ENCODE measurements at regions not wholly inside any gene's neighbourhood (a gene's known extent, or its start where the extent isn't known, plus 50 kb on each side); places are given as distances from the start of the nearest gene placed in this dataset.

DNA sequence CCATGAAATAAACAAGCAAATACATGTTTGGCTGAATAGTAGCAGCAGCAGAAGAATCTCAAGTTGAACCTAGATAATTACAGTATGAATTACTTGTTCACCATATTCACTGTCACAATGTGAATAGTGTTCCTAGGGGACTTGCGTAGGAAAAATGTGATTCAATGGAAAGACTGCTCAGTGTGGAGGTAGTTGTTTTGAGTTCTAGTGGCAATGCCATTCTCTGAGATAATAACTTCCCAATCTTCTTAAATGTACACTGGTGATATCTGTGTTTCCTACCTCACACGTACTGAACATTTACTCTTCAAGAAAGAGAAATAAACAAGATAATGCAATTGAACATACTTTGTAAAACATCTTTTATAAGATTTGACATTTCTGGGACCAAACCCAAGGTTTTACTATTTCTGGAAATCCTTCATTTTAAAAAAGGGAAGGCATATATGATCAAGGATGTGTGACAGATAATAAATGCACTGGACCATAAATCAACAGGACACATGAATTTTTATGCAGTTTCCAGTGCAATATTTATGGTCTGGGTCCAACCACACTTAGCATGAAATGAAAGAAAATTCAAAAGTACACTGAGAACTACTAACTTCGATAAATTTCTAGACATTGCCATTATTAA is 598.3 kb upstream of the ZNF385D start:
- ChIA-PET CTCF (no interaction called here), POLR2A (no interaction called here)
- TF ChIP-seq, protein P1, sequence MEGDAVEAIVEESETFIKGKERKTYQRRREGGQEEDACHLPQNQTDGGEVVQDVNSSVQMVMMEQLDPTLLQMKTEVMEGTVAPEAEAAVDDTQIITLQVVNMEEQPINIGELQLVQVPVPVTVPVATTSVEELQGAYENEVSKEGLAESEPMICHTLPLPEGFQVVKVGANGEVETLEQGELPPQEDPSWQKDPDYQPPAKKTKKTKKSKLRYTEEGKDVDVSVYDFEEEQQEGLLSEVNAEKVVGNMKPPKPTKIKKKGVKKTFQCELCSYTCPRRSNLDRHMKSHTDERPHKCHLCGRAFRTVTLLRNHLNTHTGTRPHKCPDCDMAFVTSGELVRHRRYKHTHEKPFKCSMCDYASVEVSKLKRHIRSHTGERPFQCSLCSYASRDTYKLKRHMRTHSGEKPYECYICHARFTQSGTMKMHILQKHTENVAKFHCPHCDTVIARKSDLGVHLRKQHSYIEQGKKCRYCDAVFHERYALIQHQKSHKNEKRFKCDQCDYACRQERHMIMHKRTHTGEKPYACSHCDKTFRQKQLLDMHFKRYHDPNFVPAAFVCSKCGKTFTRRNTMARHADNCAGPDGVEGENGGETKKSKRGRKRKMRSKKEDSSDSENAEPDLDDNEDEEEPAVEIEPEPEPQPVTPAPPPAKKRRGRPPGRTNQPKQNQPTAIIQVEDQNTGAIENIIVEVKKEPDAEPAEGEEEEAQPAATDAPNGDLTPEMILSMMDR (IDR thresholded peaks at IDR 0.05; ENCODE audit: insufficient read depth, low read length, missing control alignments): no peak
- H3K4me3 ChIP-seq (ENCODE audit: low read depth, low read length): no peak overlapping the region
- DNase-seq (ENCODE audit: low read depth, low spot score): no peak

DNA sequence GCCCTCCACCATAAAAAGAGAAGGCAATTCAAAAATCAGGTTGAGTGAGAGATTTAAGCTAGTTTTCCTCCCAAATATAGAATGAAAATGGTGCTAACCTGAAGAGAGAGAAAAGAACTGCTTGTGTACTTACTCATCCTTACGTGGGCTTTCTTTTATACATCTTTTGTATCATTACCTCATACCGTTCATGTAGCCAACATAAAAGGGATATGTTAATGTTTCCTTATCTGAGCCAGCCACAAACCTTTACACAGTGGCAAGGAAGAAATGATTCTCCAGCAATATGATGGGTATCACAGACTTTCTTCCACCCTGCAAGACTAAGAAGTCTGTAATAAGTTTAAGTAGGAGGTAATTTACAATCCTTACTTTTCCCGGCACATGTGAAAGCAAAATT is 600.8 kb upstream of the ZNF385D start:
- H3K4me3 ChIP-seq (ENCODE audit: low read depth, low read length): no peak overlapping the region
- DNase-seq (ENCODE audit: low read depth, low spot score): no peak
- TF ChIP-seq, protein P1 (IDR thresholded peaks at IDR 0.05; ENCODE audit: insufficient read depth, low read length, missing control alignments): no peak
- POLR2A ChIA-PET: no interaction called here
- CTCF ChIA-PET: no interaction called here

DNA sequence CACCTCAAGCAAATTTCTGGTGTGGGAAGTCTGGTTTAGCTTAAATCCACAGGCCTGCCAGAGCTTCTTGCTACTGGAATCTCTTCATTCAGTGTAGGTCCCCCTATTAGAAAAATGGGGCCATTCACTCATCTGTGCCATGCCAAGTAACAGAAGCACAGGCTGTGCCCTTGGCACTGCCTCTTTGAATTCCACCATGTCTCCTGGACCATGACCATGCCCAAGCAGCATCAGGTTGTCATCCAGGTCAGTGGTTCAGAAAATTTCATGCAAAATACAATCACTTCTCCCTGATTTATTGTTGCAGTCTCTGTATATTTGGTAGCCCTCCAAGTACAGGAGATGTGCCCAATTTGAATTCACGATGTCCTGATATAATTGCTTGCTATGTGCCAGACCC is 602.1 kb upstream of the ZNF385D start:
- no peak for DNase-seq (ENCODE audit: low read depth, low spot score)
- no peak overlapping the region for H3K4me3 ChIP-seq (ENCODE audit: low read depth, low read length)
- ChIA-PET CTCF (no interaction called here), POLR2A (no interaction called here)
- TF ChIP-seq, protein P1 (IDR thresholded peaks at IDR 0.05; ENCODE audit: insufficient read depth, low read length, missing control alignments): no peak

- POLR2A ChIA-PET: no interaction called here
- TF ChIP-seq, protein P1 (IDR thresholded peaks at IDR 0.05; ENCODE audit: insufficient read depth, low read length, missing control alignments): no peak
- H3K4me3 ChIP-seq (ENCODE audit: low read depth, low read length): no peak overlapping the region
- DNase-seq (ENCODE audit: low read depth, low spot score): no peak
- CTCF ChIA-PET: no interaction called here
Observed at GRCh38 chr3:22358334-22358733, 607.3 kb upstream of the ZNF385D start.

DNA sequence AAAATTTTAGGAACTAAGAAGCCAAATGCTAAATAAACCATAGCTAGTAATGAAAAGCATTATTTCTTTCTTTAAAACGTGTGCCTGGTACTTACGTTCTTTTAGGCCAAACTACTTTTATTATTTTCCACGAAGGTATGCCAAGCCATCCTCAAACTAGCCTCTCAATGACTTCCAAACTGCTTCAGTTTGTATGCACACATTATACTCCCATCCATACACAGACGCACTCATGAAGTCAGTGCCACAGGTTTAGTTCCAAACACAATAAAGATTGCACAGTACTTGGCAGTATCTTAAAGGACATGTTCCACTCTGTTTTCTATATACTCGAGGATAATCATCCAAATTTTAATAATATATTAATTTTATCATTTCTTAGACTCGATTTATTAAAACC is 609.2 kb upstream of the ZNF385D start:
- TF ChIP-seq, protein P1 (IDR thresholded peaks at IDR 0.05; ENCODE audit: insufficient read depth, low read length, missing control alignments): no peak
- no peak for DNase-seq (ENCODE audit: low read depth, low spot score)
- ChIA-PET CTCF (no interaction called here), POLR2A (no interaction called here)
- no peak overlapping the region for H3K4me3 ChIP-seq (ENCODE audit: low read depth, low read length)

DNA sequence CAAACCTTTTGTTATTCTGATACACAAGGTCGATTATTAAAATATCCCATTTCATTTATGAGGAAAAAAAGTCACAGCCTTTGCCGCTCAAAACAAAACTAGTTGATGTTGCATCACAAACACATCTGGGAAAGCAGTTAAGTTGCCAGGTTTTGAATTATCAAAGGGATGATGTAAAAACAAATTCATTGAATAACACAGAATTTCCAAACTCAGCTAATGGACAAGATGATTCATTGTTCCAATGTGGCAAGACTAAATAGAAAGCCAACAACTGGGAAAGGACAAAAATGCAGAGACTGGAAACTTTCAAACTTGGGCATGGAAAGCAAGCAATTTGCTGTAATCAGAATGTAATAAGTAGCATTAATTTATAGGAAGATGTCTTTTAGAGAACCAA is 610.0 kb upstream of the ZNF385D start:
- ChIA-PET CTCF (no interaction called here), POLR2A (no interaction called here)
- no peak overlapping the region for H3K4me3 ChIP-seq (ENCODE audit: low read depth, low read length)
- TF ChIP-seq, protein P1 (IDR thresholded peaks at IDR 0.05; ENCODE audit: insufficient read depth, low read length, missing control alignments): no peak
- DNase-seq (ENCODE audit: low read depth, low spot score): no peak
